ENCODE measurements at regions not wholly inside any gene's neighbourhood (a gene's known extent, or its start where the extent isn't known, plus 50 kb on each side); places are given as distances from the start of the nearest gene placed in this dataset.

DNA sequence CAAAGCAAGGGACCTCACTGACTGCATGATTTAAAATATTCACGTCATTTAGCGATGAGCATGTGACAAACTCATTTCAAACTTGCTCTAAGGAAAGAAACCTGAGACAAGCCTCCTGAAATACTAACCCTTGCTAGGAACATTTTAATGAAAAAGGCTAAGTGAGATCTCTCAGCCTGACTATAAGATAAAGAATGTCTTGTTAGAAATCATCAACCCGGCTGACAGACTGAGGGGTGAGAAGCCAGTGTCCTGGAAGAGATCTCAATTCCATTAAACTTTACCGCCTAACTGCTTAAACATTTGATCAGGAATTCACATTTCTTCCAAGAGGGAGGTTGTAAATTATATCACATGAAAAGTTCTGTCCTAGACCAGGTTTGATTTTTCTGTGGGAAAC lies 274.8 kb upstream of the EXOC2 start (continued):
- TF ChIP-seq ZBTB17 (tag by site-specific recombination; IDR thresholded peaks at IDR 0.05) (no peak), GLIS2 (tag by site-specific recombination; IDR thresholded peaks at IDR 0.05) (no peak), TRIM28 (IDR thresholded peaks at IDR 0.05; ENCODE audit: borderline replicate concordance, low read length) (no peak)

DNA sequence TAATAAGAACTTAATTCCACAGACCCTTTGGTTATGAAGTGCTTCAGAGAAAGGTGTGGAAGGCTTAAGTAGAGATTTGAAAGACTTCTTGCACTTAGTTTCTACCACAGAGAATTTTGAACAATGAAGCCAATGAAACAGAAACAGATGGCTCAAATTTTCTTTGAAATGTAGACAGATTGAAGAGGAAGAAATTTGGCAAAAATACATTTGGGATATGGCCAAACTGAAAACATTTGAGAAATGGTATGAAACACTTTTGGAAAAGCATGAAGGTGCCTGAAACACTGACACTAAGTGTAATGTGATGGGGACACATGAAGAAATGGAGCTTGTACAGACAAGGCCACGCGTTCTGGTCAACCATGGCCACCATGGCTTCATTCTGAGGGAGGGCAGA lies 272.4 kb upstream of the EXOC2 start:
- H3K4me3 ChIP-seq (ENCODE audit: low read depth, low read length), result no peak overlapping the region
- no peaks in the 10 kb centered on the region for H3K4me1 ChIP-seq (ENCODE audit: control insufficient read depth, insufficient read depth, low read length)
- H3K27ac ChIP-seq (ENCODE audit: extremely low read depth, low read depth, low read length), result no peak overlapping the region
- no peak for TF ChIP-seq ZNF324 (tag by site-specific recombination; IDR thresholded peaks at IDR 0.05)
- no peak for TF ChIP-seq ZNF555 (tag by site-specific recombination; conservative IDR thresholded peaks at IDR 0.05)
- no peak for TF ChIP-seq ZNF600 (tag by site-specific recombination; IDR thresholded peaks at IDR 0.05)
- TF ChIP-seq, protein P1, sequence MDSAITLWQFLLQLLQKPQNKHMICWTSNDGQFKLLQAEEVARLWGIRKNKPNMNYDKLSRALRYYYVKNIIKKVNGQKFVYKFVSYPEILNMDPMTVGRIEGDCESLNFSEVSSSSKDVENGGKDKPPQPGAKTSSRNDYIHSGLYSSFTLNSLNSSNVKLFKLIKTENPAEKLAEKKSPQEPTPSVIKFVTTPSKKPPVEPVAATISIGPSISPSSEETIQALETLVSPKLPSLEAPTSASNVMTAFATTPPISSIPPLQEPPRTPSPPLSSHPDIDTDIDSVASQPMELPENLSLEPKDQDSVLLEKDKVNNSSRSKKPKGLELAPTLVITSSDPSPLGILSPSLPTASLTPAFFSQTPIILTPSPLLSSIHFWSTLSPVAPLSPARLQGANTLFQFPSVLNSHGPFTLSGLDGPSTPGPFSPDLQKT (IDR thresholded peaks at IDR 0.05; ENCODE audit: borderline replicate concordance, low read depth, low read length), result no peak
- TF ChIP-seq ZNF266 (tag by site-specific recombination; IDR thresholded peaks at IDR 0.05; ENCODE audit: low read depth), result no peak
- CTCF ChIA-PET, result no interaction called here
- no peaks in the 10 kb centered on the region for H3K36me3 ChIP-seq (ENCODE audit: control insufficient read depth in 2 of 2, insufficient read depth in 1 of 2, low read length in 2 of 2)
- H3K9me3 ChIP-seq (ENCODE audit: control insufficient read depth, insufficient read depth, low read depth, low read length), result no peaks in the 10 kb centered on the region
- POLR2A ChIA-PET, result no interaction called here

DNA sequence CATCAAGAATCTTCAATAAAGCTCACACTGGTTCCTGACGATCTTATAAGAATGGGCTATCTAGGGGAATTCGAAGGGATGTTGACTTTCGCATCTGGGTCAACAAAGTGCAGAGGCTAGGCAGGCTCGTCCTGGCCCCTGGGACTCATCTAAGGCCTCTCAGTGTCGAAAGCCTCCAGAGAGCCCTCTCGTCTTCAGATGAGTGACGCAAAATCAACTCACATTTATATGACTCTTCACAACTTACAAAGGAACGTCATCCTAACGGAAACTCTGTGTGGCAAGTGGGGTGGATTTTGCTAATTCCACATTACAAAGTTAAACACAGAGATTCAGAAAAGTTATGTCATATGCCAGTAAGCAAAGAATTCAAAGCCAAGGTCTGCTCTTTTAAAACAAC lies 270.5 kb upstream of the EXOC2 start:
- POLR2A ChIA-PET, result no interaction called here

DNA sequence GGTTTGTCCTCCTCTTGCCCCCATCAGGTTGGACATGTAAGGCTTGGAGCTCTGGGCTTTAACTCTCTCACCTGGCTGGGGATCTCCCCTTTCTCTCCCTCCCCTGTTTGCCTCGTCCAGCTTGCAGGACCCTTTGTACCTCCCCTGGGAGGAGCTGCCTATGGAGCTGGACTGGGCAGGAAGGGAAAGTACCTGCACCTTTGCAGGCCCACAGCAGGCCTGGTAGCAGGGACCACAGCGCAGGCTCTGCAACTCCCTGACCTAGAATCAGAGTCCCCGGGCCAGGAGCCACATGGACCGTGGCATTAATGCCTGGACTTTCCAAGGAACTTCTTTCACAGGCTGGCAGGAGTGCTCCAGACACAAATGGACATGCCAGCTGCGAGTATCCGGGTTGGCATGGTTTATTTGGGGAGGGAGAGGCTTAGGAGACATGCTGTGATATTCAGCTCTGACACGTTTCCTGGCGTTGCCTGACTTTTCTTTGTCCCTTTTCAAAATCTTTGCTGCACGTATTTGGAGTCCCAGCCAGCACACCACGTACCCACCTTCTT lies 268.5 kb upstream of the EXOC2 start:
- no peak overlapping the region for H3K27ac ChIP-seq (ENCODE audit: extremely low read depth, low read depth, low read length)
- no peak for TF ChIP-seq ZFP69B (tag by site-specific recombination; IDR thresholded peaks at IDR 0.05)
- H3K36me3 ChIP-seq (ENCODE audit: control insufficient read depth in 2 of 2, insufficient read depth in 1 of 2, low read length in 2 of 2), result no peaks in the 10 kb centered on the region
- ChIA-PET CTCF (interaction anchor here (0.6 to 0.7 kb wide), 2 partner anchors 49 to 252 kb away, joined by 3 read pairs; no protein-coding TSS in a partner anchor), POLR2A (interaction anchor here (1.0 kb wide), 1 partner anchor 140 kb away, joined by 4 read pairs; no protein-coding TSS in a partner anchor)
- no peak overlapping the region for H3K4me3 ChIP-seq (ENCODE audit: low read depth, low read length)
- no peaks in the 10 kb centered on the region for H3K4me1 ChIP-seq (ENCODE audit: control insufficient read depth, insufficient read depth, low read length)
- no peaks in the 10 kb centered on the region for H3K9me3 ChIP-seq (ENCODE audit: control insufficient read depth, insufficient read depth, low read depth, low read length)

More for the DNA sequence above, 270.5 kb upstream of the EXOC2 start:
- Histone ChIP-seq H3K4me3 (ENCODE audit: low read depth, low read length) (no peak overlapping the region), H3K9me3 (ENCODE audit: control insufficient read depth, insufficient read depth, low read depth, low read length) (no peaks in the 10 kb centered on the region), H3K27ac (ENCODE audit: extremely low read depth, low read depth, low read length) (no peak overlapping the region), H3K4me1 (ENCODE audit: control insufficient read depth, insufficient read depth, low read length) (no peaks in the 10 kb centered on the region), H3K36me3 (ENCODE audit: control insufficient read depth in 2 of 2, insufficient read depth in 1 of 2, low read length in 2 of 2) (no peaks in the 10 kb centered on the region)
- CTCF ChIA-PET, result no interaction called here
- TF ChIP-seq, protein P2, sequence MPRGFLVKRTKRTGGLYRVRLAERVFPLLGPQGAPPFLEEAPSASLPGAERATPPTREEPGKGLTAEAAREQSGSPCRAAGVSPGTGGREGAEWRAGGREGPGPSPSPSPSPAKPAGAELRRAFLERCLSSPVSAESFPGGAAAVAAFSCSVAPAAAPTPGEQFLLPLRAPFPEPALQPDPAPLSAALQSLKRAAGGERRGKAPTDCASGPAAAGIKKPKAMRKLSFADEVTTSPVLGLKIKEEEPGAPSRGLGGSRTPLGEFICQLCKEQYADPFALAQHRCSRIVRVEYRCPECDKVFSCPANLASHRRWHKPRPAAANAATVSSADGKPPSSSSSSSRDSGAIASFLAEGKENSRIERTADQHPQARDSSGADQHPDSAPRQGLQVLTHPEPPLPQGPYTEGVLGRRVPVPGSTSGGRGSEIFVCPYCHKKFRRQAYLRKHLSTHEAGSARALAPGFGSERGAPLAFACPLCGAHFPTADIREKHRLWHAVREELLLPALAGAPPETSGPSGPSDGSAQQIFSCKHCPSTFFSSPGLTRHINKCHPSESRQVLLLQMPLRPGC (tag by site-specific recombination; IDR thresholded peaks at IDR 0.05), result no peak
- TF ChIP-seq ZNF549 (tag by site-specific recombination; IDR thresholded peaks at IDR 0.05), result no peak
- TF ChIP-seq, protein P3, sequence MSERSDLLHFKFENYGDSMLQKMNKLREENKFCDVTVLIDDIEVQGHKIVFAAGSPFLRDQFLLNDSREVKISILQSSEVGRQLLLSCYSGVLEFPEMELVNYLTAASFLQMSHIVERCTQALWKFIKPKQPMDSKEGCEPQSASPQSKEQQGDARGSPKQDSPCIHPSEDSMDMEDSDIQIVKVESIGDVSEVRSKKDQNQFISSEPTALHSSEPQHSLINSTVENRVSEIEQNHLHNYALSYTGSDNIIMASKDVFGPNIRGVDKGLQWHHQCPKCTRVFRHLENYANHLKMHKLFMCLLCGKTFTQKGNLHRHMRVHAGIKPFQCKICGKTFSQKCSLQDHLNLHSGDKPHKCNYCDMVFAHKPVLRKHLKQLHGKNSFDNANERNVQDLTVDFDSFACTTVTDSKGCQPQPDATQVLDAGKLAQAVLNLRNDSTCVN (tag by site-specific recombination; optimal IDR thresholded peaks at IDR 0.05), result no peak
- TF ChIP-seq ZNF596 (tag by site-specific recombination; IDR thresholded peaks at IDR 0.05), result no peak
- no peak for TF ChIP-seq ZNF529 (tag by site-specific recombination; IDR thresholded peaks at IDR 0.05; ENCODE audit: insufficient replicate concordance)
- TF ChIP-seq, protein P4, sequence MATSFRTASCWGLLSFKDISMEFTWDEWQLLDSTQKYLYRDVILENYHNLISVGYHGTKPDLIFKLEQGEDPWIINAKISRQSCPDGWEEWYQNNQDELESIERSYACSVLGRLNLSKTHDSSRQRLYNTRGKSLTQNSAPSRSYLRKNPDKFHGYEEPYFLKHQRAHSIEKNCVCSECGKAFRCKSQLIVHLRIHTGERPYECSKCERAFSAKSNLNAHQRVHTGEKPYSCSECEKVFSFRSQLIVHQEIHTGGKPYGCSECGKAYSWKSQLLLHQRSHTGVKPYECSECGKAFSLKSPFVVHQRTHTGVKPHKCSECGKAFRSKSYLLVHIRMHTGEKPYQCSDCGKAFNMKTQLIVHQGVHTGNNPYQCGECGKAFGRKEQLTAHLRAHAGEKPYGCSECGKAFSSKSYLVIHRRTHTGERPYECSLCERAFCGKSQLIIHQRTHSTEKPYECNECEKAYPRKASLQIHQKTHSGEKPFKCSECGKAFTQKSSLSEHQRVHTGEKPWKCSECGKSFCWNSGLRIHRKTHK (tag by site-specific recombination; IDR thresholded peaks at IDR 0.05), result no peak
- no peak for TF ChIP-seq ZNF2 (tag by site-specific recombination; IDR thresholded peaks at IDR 0.05)
